ENCODE measurements at regions not wholly inside any gene's neighbourhood (a gene's known extent, or its start where the extent isn't known, plus 50 kb on each side); places are given as distances from the start of the nearest gene placed in this dataset.

DNA sequence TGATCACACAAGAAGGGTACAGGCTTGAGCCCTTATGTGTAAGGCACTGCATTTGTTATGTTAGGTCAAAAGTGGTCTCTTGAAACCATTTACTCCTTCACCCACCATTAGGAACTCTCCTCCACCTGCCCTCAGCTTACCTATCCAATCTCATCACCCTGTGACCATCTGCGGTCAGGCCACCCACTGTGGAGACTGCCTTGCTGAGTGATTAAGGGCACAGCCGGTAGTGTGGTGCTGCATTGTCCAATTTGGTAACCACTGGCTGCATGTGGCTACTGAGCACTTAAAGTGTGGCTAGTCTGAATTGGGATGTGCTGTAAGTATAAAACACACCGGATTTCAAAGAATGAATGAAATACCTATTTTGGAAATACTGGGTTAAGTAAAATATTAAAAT, 177.1 kb upstream of the PARP11 start:
- H3K9me2 ChIP-seq, result no peaks in the 10 kb centered on the region
- ChIA-PET CTCF (interaction anchor here (0.6 to 1.5 kb wide), 3 partner anchors 12 to 987 kb away, joined by 3 to 7 read pairs (median 3); no protein-coding TSS in a partner anchor), POLR2A (no interaction called here)
- H3K4me3 ChIP-seq (ENCODE audit: low read depth in 2 of 2, low read length in 1 of 2), result no peak overlapping the region
- no peak overlapping the region for H3K9ac ChIP-seq
- H3F3A ChIP-seq (replicated peaks; ENCODE audit: insufficient read depth), result no peaks in the 10 kb centered on the region
- no peak overlapping the region for H3K27ac ChIP-seq (ENCODE audit: low read depth in 2 of 2, low read length in 1 of 2)
- H3K27me3 ChIP-seq (ENCODE audit: insufficient read depth), result peaks cover 44% of the 10 kb centered on the region
- H3K79me2 ChIP-seq (ENCODE audit: insufficient read depth), result no peaks in the 10 kb centered on the region
- 3% methylated on average over 3 of the region's 3 CpGs for WGBS (ENCODE audit: low lambda C conversion rate)
- H3K36me3 ChIP-seq (replicated peaks in 1 of 2; ENCODE audit: control insufficient read depth in 1 of 2, insufficient read depth in 2 of 2, low read length in 1 of 2), result no peaks in the 10 kb centered on the region
- DNase-seq, result no peak
- no peaks in the 10 kb centered on the region for H4K20me1 ChIP-seq (ENCODE audit: insufficient read depth)
- H3K4me2 ChIP-seq, result no peak overlapping the region
- no peak overlapping the region for H2AFZ ChIP-seq (ENCODE audit: low read depth)
- no peaks in the 10 kb centered on the region for H3K4me1 ChIP-seq (ENCODE audit: control insufficient read depth in 1 of 2, insufficient read depth in 2 of 2, low read depth in 1 of 2, low read length in 1 of 2)
- H3K9me3 ChIP-seq, result no peaks in the 10 kb centered on the region
- TF ChIP-seq MXI1 (IDR thresholded peaks at IDR 0.05; ENCODE audit: low read depth, low read length) (no peak), TEAD4 (IDR thresholded peaks at IDR 0.05; ENCODE audit: borderline replicate concordance, insufficient read depth) (no peak), ZBTB33 (IDR thresholded peaks at IDR 0.05; ENCODE audit: borderline replicate concordance, low read depth) (no peak), NFIC (IDR thresholded peaks at IDR 0.05; ENCODE audit: borderline replicate concordance) (no peak), CHD2 (IDR thresholded peaks at IDR 0.05; ENCODE audit: low read length, partially characterized antibody) (no peak), CTCF (IDR thresholded peaks at IDR 0.05) (no peak), FOXM1 (IDR thresholded peaks at IDR 0.05; ENCODE audit: low read depth) (no peak), MEF2A (IDR thresholded peaks at IDR 0.05; ENCODE audit: borderline replicate concordance, low read depth) (no peak), FOXJ3 (CRISPR knock-in tag; IDR thresholded peaks at IDR 0.05) (no peak), SIN3A (IDR thresholded peaks at IDR 0.05; ENCODE audit: borderline replicate concordance, low read depth, low read length) (no peak), ELF1 (IDR thresholded peaks at IDR 0.05) (no peak)
- TF ChIP-seq, protein P1, sequence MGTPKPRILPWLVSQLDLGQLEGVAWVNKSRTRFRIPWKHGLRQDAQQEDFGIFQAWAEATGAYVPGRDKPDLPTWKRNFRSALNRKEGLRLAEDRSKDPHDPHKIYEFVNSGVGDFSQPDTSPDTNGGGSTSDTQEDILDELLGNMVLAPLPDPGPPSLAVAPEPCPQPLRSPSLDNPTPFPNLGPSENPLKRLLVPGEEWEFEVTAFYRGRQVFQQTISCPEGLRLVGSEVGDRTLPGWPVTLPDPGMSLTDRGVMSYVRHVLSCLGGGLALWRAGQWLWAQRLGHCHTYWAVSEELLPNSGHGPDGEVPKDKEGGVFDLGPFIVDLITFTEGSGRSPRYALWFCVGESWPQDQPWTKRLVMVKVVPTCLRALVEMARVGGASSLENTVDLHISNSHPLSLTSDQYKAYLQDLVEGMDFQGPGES (IDR thresholded peaks at IDR 0.05; ENCODE audit: low read depth, low read length), result no peak
